Ishikawa (cell line): ENCODE measurements at regions not wholly inside any gene's neighbourhood (a gene's known extent, or its start where the extent isn't known, plus 50 kb on each side); places are given as distances from the start of the nearest gene placed in this dataset.

Experiments used
- EGR1 ChIP-seq: IDR thresholded peaks from 2 replicates; pipeline ENCODE4 v1.6.1; 2012
- MAX ChIP-seq: IDR thresholded peaks from 2 replicates; pipeline ENCODE4 v1.6.1; 2012
- RAD21 ChIP-seq: IDR thresholded peaks from 2 replicates; pipeline ENCODE4 v1.6.1; 2012; ENCODE audit warnings: low read depth
- TAF1 ChIP-seq: IDR thresholded peaks from 2 replicates; pipeline ENCODE4 v1.6.1; 2012; ENCODE audit warnings: low read depth, mild to moderate bottlenecking
- TEAD4 ChIP-seq: IDR thresholded peaks from 2 replicates; pipeline ENCODE4 v1.6.1; 2012
- USF1 ChIP-seq: IDR thresholded peaks from 2 replicates; pipeline ENCODE4 v1.6.1; 2012

DNA sequence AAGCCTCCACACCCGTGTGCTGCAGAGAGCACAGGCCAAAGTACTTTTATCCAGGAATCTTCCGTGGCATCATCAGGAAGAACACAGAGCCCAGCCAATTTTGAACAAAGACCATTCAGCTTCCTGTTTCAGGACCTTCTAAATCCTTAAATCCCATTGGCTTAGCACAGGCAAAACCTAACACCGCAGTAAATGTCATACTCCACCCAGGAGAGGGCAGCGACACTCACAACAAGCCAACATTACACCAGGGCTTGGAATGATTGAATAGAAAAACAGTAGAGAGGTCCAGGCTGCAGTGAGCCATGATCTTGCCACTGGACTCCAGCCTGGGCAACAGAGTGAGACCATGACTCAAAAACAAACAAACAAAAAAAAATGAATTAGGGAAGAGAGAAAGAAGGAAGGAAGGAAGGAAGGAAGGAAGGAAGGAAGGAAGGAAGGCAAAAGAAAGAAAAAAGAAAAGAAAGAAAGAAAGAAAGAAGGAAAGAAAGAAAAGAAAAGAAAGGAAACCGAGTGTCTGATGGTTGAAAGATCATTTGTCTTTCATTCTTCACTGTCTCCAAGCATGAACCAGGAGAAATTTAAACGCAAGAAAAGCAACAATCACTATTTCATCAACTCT, 144.6 kb upstream of the SATB2 start:
- TF ChIP-seq TEAD4 = no peak
- TF ChIP-seq MAX = no peak
- TF ChIP-seq USF1 = no peak
- TF ChIP-seq TAF1 = no peak
- TF ChIP-seq EGR1 = no peak
- no peak for TF ChIP-seq RAD21
